DND-41 (cell line): ENCODE measurements at regions not wholly inside any gene's neighbourhood (a gene's known extent, or its start where the extent isn't known, plus 50 kb on each side); places are given as distances from the start of the nearest gene placed in this dataset.

Experiments used
- CTCF ChIP-seq: IDR thresholded peaks from 2 replicates; pipeline ENCODE4 v1.5.1; 2012; ENCODE audit warnings: borderline replicate concordance, low read length, moderate library complexity, mild to moderate bottlenecking; ENCODE audit not compliant: poor library complexity, severe bottlenecking; ENCODE audit errors: extremely low read depth
- EZH2 ChIP-seq: IDR thresholded peaks from 3 replicates; pipeline ENCODE4 v1.6.1; 2012; ENCODE audit warnings: borderline replicate concordance, low read depth, mild to moderate bottlenecking, moderate library complexity, low read length, inconsistent platforms; ENCODE audit not compliant: severe bottlenecking

- TF ChIP-seq CTCF: no peak
- TF ChIP-seq EZH2: no peak
Measured at GRCh38 chr7:54342458-54342857, 199.7 kb upstream of the VSTM2A start.
